ENCODE measurements at regions not wholly inside any gene's neighbourhood (a gene's known extent, or its start where the extent isn't known, plus 50 kb on each side); places are given as distances from the start of the nearest gene placed in this dataset.

- in situ Hi-C loops (cut with MboI), result no loop called here
- H3K9ac ChIP-seq, result no peak overlapping the region
- no peaks in the 10 kb centered on the region for H4K20me1 ChIP-seq (ENCODE audit: insufficient read depth)
- no peak for TF ChIP-seq EZH2phosphoT487 (IDR thresholded peaks at IDR 0.05; ENCODE audit: insufficient read depth, low read depth)
- TF ChIP-seq EZH2 (IDR thresholded peaks at IDR 0.05; ENCODE audit: insufficient read depth, poor library complexity, severe bottlenecking), result no peak
- DNase-seq, result no peak
- no peaks in the 10 kb centered on the region for H3K9me2 ChIP-seq (ENCODE audit: insufficient read depth)
- no peak overlapping the region for H3K4me3 ChIP-seq
- H3K27me3 ChIP-seq (replicated peaks; ENCODE audit: insufficient read depth), result no peaks in the 10 kb centered on the region
- H3F3A ChIP-seq (ENCODE audit: insufficient read depth), result no peaks in the 10 kb centered on the region
- no peak overlapping the region for H3K27ac ChIP-seq
- H3K4me2 ChIP-seq (ENCODE audit: unreplicated experiment), result no peak overlapping the region
- H3K36me3 ChIP-seq (ENCODE audit: low read depth), result no peaks in the 10 kb centered on the region
- no peak overlapping the region for H2AFZ ChIP-seq
- H3K79me2 ChIP-seq (ENCODE audit: insufficient read depth), result no peaks in the 10 kb centered on the region
- H3K4me1 ChIP-seq (ENCODE audit: insufficient read depth), result 0 out of 2 replicates have a peak, but pooled peaks cover 6% of the 10 kb centered on the region
- H3K9me3 ChIP-seq (ENCODE audit: low read depth), result no peaks in the 10 kb centered on the region
- 91 to 92% methylated on average over 2 of the region's 2 CpGs for WGBS, 2 experiments (ENCODE audit: low coverage in 1 of 2, low lambda C conversion rate in 2 of 2, missing lambda C conversion rate in 2 of 2)
These were observed 74.0 kb upstream of the ADAMTS5 start for GRCh38 chr21:27040738-27041469.

- Histone ChIP-seq H3K4me3 (no peak overlapping the region), H3K27ac (no peak overlapping the region), H3K27me3 (replicated peaks; ENCODE audit: insufficient read depth) (no peaks in the 10 kb centered on the region), H3K9ac (no peak overlapping the region), H3K4me1 (ENCODE audit: insufficient read depth) (no peaks in the 10 kb centered on the region), H2AFZ (no peak overlapping the region), H3K9me2 (ENCODE audit: insufficient read depth) (no peaks in the 10 kb centered on the region), H3F3A (ENCODE audit: insufficient read depth) (no peaks in the 10 kb centered on the region), H3K79me2 (ENCODE audit: insufficient read depth) (no peaks in the 10 kb centered on the region), H4K20me1 (ENCODE audit: insufficient read depth) (no peaks in the 10 kb centered on the region), H3K4me2 (ENCODE audit: unreplicated experiment) (no peak overlapping the region), H3K9me3 (ENCODE audit: low read depth) (no peaks in the 10 kb centered on the region), H3K36me3 (ENCODE audit: low read depth) (no peaks in the 10 kb centered on the region)
- DNase-seq, result no peak
- in situ Hi-C loops (cut with MboI), result no loop called here
- TF ChIP-seq EZH2 (IDR thresholded peaks at IDR 0.05; ENCODE audit: insufficient read depth, poor library complexity, severe bottlenecking), result no peak
- no peak for TF ChIP-seq EZH2phosphoT487 (IDR thresholded peaks at IDR 0.05; ENCODE audit: insufficient read depth, low read depth)
- 95 to 97% methylated on average over 3 of the region's 3 CpGs for WGBS, 2 experiments (ENCODE audit: low coverage in 1 of 2, low lambda C conversion rate in 2 of 2, missing lambda C conversion rate in 2 of 2)
These were observed 69.9 kb upstream of the ADAMTS5 start for GRCh38 chr21:27036736-27037301.

- Histone ChIP-seq H3K27ac (no peak overlapping the region), H3K79me2 (ENCODE audit: insufficient read depth) (no peaks in the 10 kb centered on the region), H3K36me3 (ENCODE audit: low read depth) (no peaks in the 10 kb centered on the region), H3K27me3 (replicated peaks; ENCODE audit: insufficient read depth) (no peaks in the 10 kb centered on the region), H3K9me3 (ENCODE audit: low read depth) (no peaks in the 10 kb centered on the region), H3K9me2 (ENCODE audit: insufficient read depth) (no peaks in the 10 kb centered on the region), H4K20me1 (ENCODE audit: insufficient read depth) (no peaks in the 10 kb centered on the region), H3K9ac (no peak overlapping the region), H3K4me3 (no peak overlapping the region), H3K4me2 (ENCODE audit: unreplicated experiment) (no peak overlapping the region), H2AFZ (no peak overlapping the region), H3K4me1 (ENCODE audit: insufficient read depth) (no peaks in the 10 kb centered on the region), H3F3A (ENCODE audit: insufficient read depth) (no peaks in the 10 kb centered on the region)
- TF ChIP-seq EZH2phosphoT487 (IDR thresholded peaks at IDR 0.05; ENCODE audit: insufficient read depth, low read depth) (no peak), EZH2 (IDR thresholded peaks at IDR 0.05; ENCODE audit: insufficient read depth, poor library complexity, severe bottlenecking) (no peak)
- DNase-seq, result no peak
- 66% methylated on average over 4 of the region's 4 CpGs for WGBS, 2 experiments (ENCODE audit: low coverage in 1 of 2, low lambda C conversion rate in 2 of 2, missing lambda C conversion rate in 2 of 2)
- in situ Hi-C loops (cut with MboI), result no loop called here
These were observed 68.9 kb upstream of the ADAMTS5 start for GRCh38 chr21:27035791-27036190.

DNA sequence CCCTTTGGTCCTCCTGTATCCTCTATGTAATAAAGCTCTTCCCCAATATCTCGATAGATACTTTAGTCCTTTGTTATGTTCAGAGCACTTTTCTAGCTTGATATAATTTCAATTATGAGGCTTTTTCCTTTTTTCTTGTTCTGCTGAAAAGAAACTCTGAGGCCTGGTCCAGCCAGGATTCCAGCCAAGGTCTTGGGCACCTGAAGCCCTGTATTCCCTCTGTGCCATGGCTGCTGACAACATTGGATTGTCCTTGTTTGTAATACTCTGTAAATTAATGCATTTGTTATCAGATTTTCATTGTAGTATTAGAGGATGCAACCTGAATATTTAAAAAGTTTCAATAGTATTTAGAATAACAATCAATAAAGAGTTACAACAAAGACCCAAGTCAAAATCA lies 67.9 kb upstream of the ADAMTS5 start:
- no peak for DNase-seq
- no peaks in the 10 kb centered on the region for H3K9me3 ChIP-seq (ENCODE audit: low read depth)
- H3K79me2 ChIP-seq (ENCODE audit: insufficient read depth), result no peaks in the 10 kb centered on the region
- no peak overlapping the region for H2AFZ ChIP-seq
- TF ChIP-seq EZH2phosphoT487 (IDR thresholded peaks at IDR 0.05; ENCODE audit: insufficient read depth, low read depth) (no peak), EZH2 (IDR thresholded peaks at IDR 0.05; ENCODE audit: insufficient read depth, poor library complexity, severe bottlenecking) (no peak)
- no peaks in the 10 kb centered on the region for H3K36me3 ChIP-seq (ENCODE audit: low read depth)
- H3K27me3 ChIP-seq (replicated peaks; ENCODE audit: insufficient read depth), result no peaks in the 10 kb centered on the region
- no peaks in the 10 kb centered on the region for H3F3A ChIP-seq (ENCODE audit: insufficient read depth)
- H4K20me1 ChIP-seq (ENCODE audit: insufficient read depth), result no peaks in the 10 kb centered on the region
- H3K9me2 ChIP-seq (ENCODE audit: insufficient read depth), result no peaks in the 10 kb centered on the region
- WGBS, 2 experiments (ENCODE audit: low coverage in 1 of 2, low lambda C conversion rate in 2 of 2, missing lambda C conversion rate in 2 of 2), result 85 to 89% methylated on average over 1 of the region's 1 CpG
- H3K4me2 ChIP-seq (ENCODE audit: unreplicated experiment), result no peak overlapping the region
- in situ Hi-C loops (cut with MboI), result no loop called here
- no peaks in the 10 kb centered on the region for H3K4me1 ChIP-seq (ENCODE audit: insufficient read depth)
- no peak overlapping the region for H3K9ac ChIP-seq
- H3K27ac ChIP-seq, result no peak overlapping the region
- no peak overlapping the region for H3K4me3 ChIP-seq

Measured in GM23248 (cell line).